HG02970 (cell line): ENCODE measurements at regions not wholly inside any gene's neighbourhood (a gene's known extent, or its start where the extent isn't known, plus 50 kb on each side); places are given as distances from the start of the nearest gene placed in this dataset.

Experiments used
- ATAC-seq: cut with Tn5 transposase; IDR thresholded peaks from one replicate; pipeline ENCODE4 v1.9.1; 2021; ENCODE audit warnings: mild to moderate bottlenecking, moderate library complexity, moderate number of reproducible peaks; ENCODE audit not compliant: unreplicated experiment, low FRiP score

- no peak for ATAC-seq
These were observed 846.3 kb downstream of the HACE1 start for GRCh38 chr6:104013312-104013971.

GRCh38 chr6:104010897-104011296 is 848.8 kb downstream of the HACE1 start:
- ATAC-seq = no peak

GRCh38 chr6:104003803-104004516 is 855.8 kb downstream of the HACE1 start:
- no peak for ATAC-seq

- no peak for ATAC-seq
These were observed 864.1 kb downstream of the HACE1 start for GRCh38 chr6:103995571-103995970.

- no peak for ATAC-seq
These were observed 875.9 kb downstream of the HACE1 start for GRCh38 chr6:103983860-103984259.

GRCh38 chr6:103983011-103983410 is 876.7 kb downstream of the HACE1 start:
- no peak for ATAC-seq

GRCh38 chr6:103982574-103982973 is 877.1 kb downstream of the HACE1 start:
- no peak for ATAC-seq

- ATAC-seq = no peak
These were observed 880.4 kb downstream of the HACE1 start for GRCh38 chr6:103979308-103979707.

GRCh38 chr6:103937389-103937788 is 922.3 kb downstream of the HACE1 start:
- no peak for ATAC-seq

GRCh38 chr6:103925317-103925716 is 934.4 kb downstream of the HACE1 start:
- no peak for ATAC-seq

- no peak for ATAC-seq
These were observed 949.7 kb downstream of the HACE1 start for GRCh38 chr6:103910018-103910417.

GRCh38 chr6:103908898-103909297 is 950.8 kb downstream of the HACE1 start:
- no peak for ATAC-seq

GRCh38 chr6:103895136-103895535 is 964.6 kb downstream of the HACE1 start:
- no peak for ATAC-seq

- ATAC-seq = no peak
These were observed 966.6 kb downstream of the HACE1 start for GRCh38 chr6:103893141-103893581.

- ATAC-seq = no peak
These were observed 972.8 kb downstream of the HACE1 start for GRCh38 chr6:103886951-103887350.

GRCh38 chr6:103885446-103885845 is 974.3 kb downstream of the HACE1 start:
- ATAC-seq = no peak

- ATAC-seq = no peak
These were observed 979.9 kb downstream of the HACE1 start for GRCh38 chr6:103879800-103880199.

- no peak for ATAC-seq
These were observed 984.5 kb downstream of the HACE1 start for GRCh38 chr6:103875221-103875620.

- no peak for ATAC-seq
These were observed 985.1 kb downstream of the HACE1 start for GRCh38 chr6:103874575-103874974.

- ATAC-seq = no peak
These were observed 987.0 kb downstream of the HACE1 start for GRCh38 chr6:103872678-103873077.

- no peak for ATAC-seq
These were observed 987.5 kb downstream of the HACE1 start for GRCh38 chr6:103872233-103872632.

GRCh38 chr6:103870970-103871369 is 988.7 kb downstream of the HACE1 start:
- ATAC-seq = no peak
